HCT116 (cell line): ENCODE measurements at regions not wholly inside any gene's neighbourhood (a gene's known extent, or its start where the extent isn't known, plus 50 kb on each side); places are given as distances from the start of the nearest gene placed in this dataset.

ENCODE experiments used
- ATAC-seq: fragments of 200-7000 bp; cut with Tn5 transposase; 2 replicates; pipeline ENCODE4 v1.9.1; 2020; ENCODE audit warnings: mild to moderate bottlenecking, moderate library complexity
- BruUV-seq: library from RNA; stranded (reverse); fragments of 400-500 nt; replicated peaks from 2 replicates; lab custom pipeline; 2021; lab: Mats Ljungman, UMichigan
- CTCF ChIA-PET: fragments of 300-600 bp; sonication (Branson Sonifier 250); formaldehyde crosslinking; loops from one replicate; lab custom pipeline; 2021; ENCODE audit warnings: antibody characterized with exemption; lab: Charles Lee
- POLR2A ChIA-PET: fragments of 300-600, 350-600 bp; sonication (Branson Sonifier 250); formaldehyde crosslinking; loops from one replicate; lab custom pipeline; 2021; ENCODE audit warnings: antibody characterized with exemption; lab: Charles Lee
- RAD21 ChIA-PET, 2 experiments: fragments of 300-600 bp; sonication (Branson Sonifier 250); formaldehyde crosslinking; loops; one replicate each; lab custom pipeline; 2023; ENCODE audit warnings: low total read pairs in 2 of 2; ENCODE audit not compliant: uncharacterized antibody in 2 of 2, unreplicated experiment in 2 of 2, low non-redundant PET in 1 of 2; lab: Charles Lee
- DNase-seq: peaks from one replicate; pipeline ENCODE4 v3.0.0-alpha.2; 2010; ENCODE audit warnings: low read depth, low spot score
- H2AFZ ChIP-seq: fragments of 200-600 bp; shearing (Covaris generic), sonication (generic); 2 replicates; pipeline ENCODE4 v1.6.1; 2017; ENCODE audit warnings: low read depth, mixed run types, mixed read lengths, antibody characterized with exemption, low read length; ENCODE audit not compliant: poor library complexity, severe bottlenecking
- H3K27ac ChIP-seq: 2 replicates; pipeline ENCODE4 v1.5.1; 2012; ENCODE audit warnings: low read depth, low read length
- H3K27me3 ChIP-seq: fragments of 200-600 bp; sonication (generic); 2 replicates; pipeline ENCODE4 v1.6.1; 2016; ENCODE audit warnings: mixed run types, low read length, mixed read lengths; ENCODE audit not compliant: insufficient read depth
- H3K36me3 ChIP-seq, 2 experiments: fragments of 200-500 bp in 1 of 2; fragments of 200-600 bp in 1 of 2; sonication (Bioruptor generic) in 1 of 2; sonication (generic) in 1 of 2; 2 replicates each; pipeline versions ENCODE4 v1.5.1 to v1.6.1; 2014 to 2016; ENCODE audit warnings: low read length in 2 of 2, inconsistent platforms in 1 of 2, mixed read lengths in 1 of 2, mixed run types in 1 of 2; ENCODE audit not compliant: insufficient read depth in 2 of 2, control insufficient read depth in 1 of 2
- H3K4me1 ChIP-seq, 2 experiments: fragments of 200-600 bp in 1 of 2; sonication (generic) in 1 of 2; 2 replicates each; pipeline versions ENCODE4 v1.5.1 to v1.6.1; 2012 to 2017; ENCODE audit warnings: low read length in 2 of 2, inconsistent platforms in 1 of 2, mild to moderate bottlenecking in 1 of 2, mixed read lengths in 1 of 2, mixed run types in 1 of 2, moderate library complexity in 1 of 2; ENCODE audit not compliant: insufficient read depth in 2 of 2, control insufficient read depth in 1 of 2
- H3K4me2 ChIP-seq: fragments of 200-600 bp; sonication (generic); 2 replicates; pipeline ENCODE4 v1.6.1; 2017; ENCODE audit warnings: mixed run types, low read length, mixed read lengths
- H3K4me3 ChIP-seq, 2 experiments: fragments of 200-600 bp in 1 of 2; sonication (generic) in 1 of 2; replicated peaks in 1 of 2; 2 replicates each; pipeline ENCODE4 v1.5.1; 2011 to 2016; ENCODE audit warnings: low read length in 2 of 2, control low read depth in 1 of 2, low read depth in 1 of 2, mild to moderate bottlenecking in 1 of 2, mixed read lengths in 1 of 2, mixed run types in 1 of 2
- H3K79me2 ChIP-seq: fragments of 200-600 bp; sonication (generic); 2 replicates; pipeline ENCODE4 v1.6.1; 2017; ENCODE audit warnings: mild to moderate bottlenecking, mixed run types, low read length, moderate library complexity, mixed read lengths; ENCODE audit not compliant: insufficient read depth
- H3K9ac ChIP-seq: fragments of 200-600 bp; sonication (generic); 2 replicates; pipeline ENCODE4 v1.6.1; 2016; ENCODE audit warnings: low read length, mixed read lengths
- H3K9me2 ChIP-seq: fragments of 200-600 bp; sonication (generic), shearing (Covaris generic); 2 replicates; pipeline ENCODE4 v1.6.1; 2017; ENCODE audit warnings: mixed run types, mild to moderate bottlenecking, moderate library complexity; ENCODE audit not compliant: insufficient read depth
- H3K9me3 ChIP-seq, 2 experiments: fragments of 200-500 bp in 1 of 2; fragments of 200-600 bp in 1 of 2; sonication (Bioruptor generic) in 1 of 2; sonication (generic) in 1 of 2; 2 replicates each; pipeline ENCODE4 v1.6.1; 2014 to 2017; ENCODE audit warnings: low read length in 2 of 2, mixed read lengths in 2 of 2, inconsistent platforms in 1 of 2, low read depth in 1 of 2, mild to moderate bottlenecking in 1 of 2, mixed run types in 1 of 2, moderate library complexity in 1 of 2; ENCODE audit not compliant: control insufficient read depth in 1 of 2, insufficient read depth in 1 of 2
- H4K20me1 ChIP-seq: fragments of 200-600 bp; sonication (generic), shearing (Covaris generic); 2 replicates; pipeline ENCODE4 v1.6.1; 2017; ENCODE audit warnings: mixed run types, mild to moderate bottlenecking, moderate library complexity; ENCODE audit not compliant: insufficient read depth
- CBX3 ChIP-seq: IDR thresholded peaks from 2 replicates; pipeline ENCODE4 v1.6.1; 2012; ENCODE audit warnings: low read depth
- CEBPB ChIP-seq: IDR thresholded peaks from 2 replicates; pipeline ENCODE4 v1.6.1; 2012; ENCODE audit warnings: low read depth
- EZH2 ChIP-seq: fragments of 200-600 bp; sonication (generic); IDR thresholded peaks from 2 replicates; pipeline ENCODE4 v1.6.1; 2017; ENCODE audit warnings: antibody characterized with exemption, mixed run types
- EZH2phosphoT487 ChIP-seq: fragments of 200-600 bp; IDR thresholded peaks from 2 replicates; pipeline ENCODE4 v1.6.1; 2018; ENCODE audit warnings: antibody characterized with exemption, borderline replicate concordance
- FOSL1 ChIP-seq: IDR thresholded peaks from 2 replicates; pipeline ENCODE4 v1.6.1; 2012; ENCODE audit warnings: low read depth
- JUND ChIP-seq: IDR thresholded peaks from 2 replicates; pipeline ENCODE4 v1.6.1; 2012
- SRF ChIP-seq: IDR thresholded peaks from 2 replicates; pipeline ENCODE4 v1.6.1; 2012; ENCODE audit warnings: low read depth
- ZFX ChIP-seq: fragments of 450-650 bp; IDR thresholded peaks from 2 replicates; pipeline ENCODE4 v1.6.1; 2017
- intact Hi-C: fragments of 100-400 bp; cut with micrococcal nuclease; formaldehyde crosslinking; loops from 2 replicates; pipeline ENCODE4 v1.10.0; 2022
- TF ChIP-seq, protein P1 (sequence below), 3 experiments: fragments of 200-600 bp in 1 of 3; sonication (generic) in 1 of 3; IDR thresholded peaks in 2 of 3; conservative IDR thresholded peaks in 1 of 3; 2 replicates each; pipeline ENCODE4 v1.5.1; 2012 to 2017; ENCODE audit warnings: low read depth in 2 of 3, low read length in 2 of 3, antibody characterized with exemption in 1 of 3, borderline replicate concordance in 1 of 3, control low read depth in 1 of 3, mild to moderate bottlenecking in 1 of 3, mixed read lengths in 1 of 3, mixed run types in 1 of 3, moderate library complexity in 1 of 3; ENCODE audit not compliant: insufficient read depth in 1 of 3

DNA sequence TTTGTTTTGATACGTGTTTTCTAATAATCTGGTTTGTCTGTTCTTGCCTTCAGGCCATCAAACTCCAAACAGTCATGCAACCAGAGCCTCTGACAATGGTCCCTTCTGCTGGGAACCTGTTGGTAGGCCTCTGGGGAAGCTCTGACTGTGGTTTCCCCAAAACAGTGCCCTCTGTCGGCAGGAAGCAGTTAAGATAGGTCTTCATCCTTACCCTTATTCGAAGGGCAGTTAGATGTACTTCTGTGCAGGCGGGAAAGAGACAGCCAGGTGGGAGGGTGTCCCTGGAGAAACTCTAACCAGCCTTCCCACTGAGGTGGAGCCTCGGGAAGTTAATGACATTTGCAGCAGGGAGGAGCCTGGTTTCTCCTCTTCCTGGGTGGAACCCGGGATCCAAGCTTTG, 81.6 kb upstream of the CHMP2B start:
- no peak overlapping the region for H3K27ac ChIP-seq
- no peak overlapping the region for H3K4me2 ChIP-seq
- DNase-seq: peak; percentile 42
- ATAC-seq: peak; percentile 99
- ChIA-PET POLR2A (no interaction called here), CTCF (no interaction called here), RAD21 (no interaction called here)
- H3K4me1 ChIP-seq: no peaks in the 10 kb centered on the region
- BruUV-seq: no TSS peak
- H3K4me3 ChIP-seq: no peak overlapping the region
- no peaks in the 10 kb centered on the region for H3K79me2 ChIP-seq
- intact Hi-C loops: no loop called here
- H3K36me3 ChIP-seq: no peaks in the 10 kb centered on the region
- no peaks in the 10 kb centered on the region for H3K9me2 ChIP-seq
- H3K9me3 ChIP-seq: peaks cover 0 to 10% of the 10 kb centered on the region in 2 experiments; a peak in 1 of 4 replicates
- H3K9ac ChIP-seq: no peak overlapping the region
- H2AFZ ChIP-seq: no peak overlapping the region
- no peak for TF ChIP-seq CEBPB
- no peak for TF ChIP-seq JUND
- TF ChIP-seq, protein P1, sequence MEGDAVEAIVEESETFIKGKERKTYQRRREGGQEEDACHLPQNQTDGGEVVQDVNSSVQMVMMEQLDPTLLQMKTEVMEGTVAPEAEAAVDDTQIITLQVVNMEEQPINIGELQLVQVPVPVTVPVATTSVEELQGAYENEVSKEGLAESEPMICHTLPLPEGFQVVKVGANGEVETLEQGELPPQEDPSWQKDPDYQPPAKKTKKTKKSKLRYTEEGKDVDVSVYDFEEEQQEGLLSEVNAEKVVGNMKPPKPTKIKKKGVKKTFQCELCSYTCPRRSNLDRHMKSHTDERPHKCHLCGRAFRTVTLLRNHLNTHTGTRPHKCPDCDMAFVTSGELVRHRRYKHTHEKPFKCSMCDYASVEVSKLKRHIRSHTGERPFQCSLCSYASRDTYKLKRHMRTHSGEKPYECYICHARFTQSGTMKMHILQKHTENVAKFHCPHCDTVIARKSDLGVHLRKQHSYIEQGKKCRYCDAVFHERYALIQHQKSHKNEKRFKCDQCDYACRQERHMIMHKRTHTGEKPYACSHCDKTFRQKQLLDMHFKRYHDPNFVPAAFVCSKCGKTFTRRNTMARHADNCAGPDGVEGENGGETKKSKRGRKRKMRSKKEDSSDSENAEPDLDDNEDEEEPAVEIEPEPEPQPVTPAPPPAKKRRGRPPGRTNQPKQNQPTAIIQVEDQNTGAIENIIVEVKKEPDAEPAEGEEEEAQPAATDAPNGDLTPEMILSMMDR (IDR thresholded peaks at IDR 0.05 in 2 of 3, conservative IDR thresholded peaks at IDR 0.05 in 1 of 3; ENCODE audit: borderline replicate concordance in 1 of 3, insufficient read depth in 1 of 3, low read depth in 2 of 3, low read length in 2 of 3): peak in 2 of 3 experiments; percentile 57 to 58; a peak in 4 of 6 replicates
- no peak for TF ChIP-seq SRF
- no peaks in the 10 kb centered on the region for H3K27me3 ChIP-seq
- no peaks in the 10 kb centered on the region for H4K20me1 ChIP-seq

DNA sequence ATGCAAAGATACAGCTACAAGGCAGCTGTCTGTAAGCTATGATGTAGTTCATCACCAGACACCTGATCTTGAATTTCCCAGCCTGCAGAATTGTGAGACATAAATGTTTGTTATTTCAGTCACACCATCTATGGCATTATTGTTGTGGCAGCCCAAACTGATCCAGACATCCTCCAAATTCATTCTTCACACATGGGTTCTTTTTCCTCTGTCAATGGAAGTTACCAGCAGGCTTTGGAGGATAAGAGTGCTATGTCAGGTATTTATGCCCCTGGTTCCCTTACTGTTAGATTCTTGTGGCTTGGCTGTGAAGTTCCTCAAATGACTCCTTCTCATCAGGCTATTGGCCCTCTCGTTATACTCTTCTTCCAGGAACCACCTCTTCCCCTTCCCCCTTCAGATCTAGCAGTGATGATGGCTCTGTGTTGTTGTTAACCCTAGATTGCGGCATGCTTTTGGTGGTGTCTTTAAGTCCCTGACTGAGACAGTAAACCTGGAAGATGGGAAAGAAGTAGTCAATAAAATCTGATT, 91.0 kb upstream of the CHMP2B start:
- ATAC-seq (no peak), DNase-seq (no peak)
- H3K27ac ChIP-seq: no peak overlapping the region
- ChIA-PET RAD21 (no interaction called here), CTCF (no interaction called here), POLR2A (no interaction called here)
- no peak overlapping the region for H2AFZ ChIP-seq
- H3K9ac ChIP-seq: no peak overlapping the region
- no peak overlapping the region for H3K4me3 ChIP-seq
- no peaks in the 10 kb centered on the region for H3K4me1 ChIP-seq
- no peaks in the 10 kb centered on the region for H3K27me3 ChIP-seq
- H3K36me3 ChIP-seq: no peaks in the 10 kb centered on the region
- peaks cover 0 to 2% of the 10 kb centered on the region in 2 experiments; a peak in 1 of 4 replicates for H3K9me3 ChIP-seq
- no TSS peak for BruUV-seq
- TF ChIP-seq CBX3 (no peak), ZFX (no peak), JUND (no peak), FOSL1 (no peak), EZH2 (no peak), EZH2phosphoT487 (no peak), SRF (no peak)
- TF ChIP-seq, protein P1 (IDR thresholded peaks at IDR 0.05 in 2 of 3, conservative IDR thresholded peaks at IDR 0.05 in 1 of 3; ENCODE audit: borderline replicate concordance in 1 of 3, insufficient read depth in 1 of 3, low read depth in 2 of 3, low read length in 2 of 3): no peak
- no peak overlapping the region for H3K4me2 ChIP-seq
- H3K9me2 ChIP-seq: no peaks in the 10 kb centered on the region
- H3K79me2 ChIP-seq: no peaks in the 10 kb centered on the region
- intact Hi-C loops: no loop called here
- H4K20me1 ChIP-seq: no peaks in the 10 kb centered on the region
